Astrocyte (in vitro differentiated cells and primary cell): ENCODE measurements at regions not wholly inside any gene's neighbourhood (a gene's known extent, or its start where the extent isn't known, plus 50 kb on each side); places are given as distances from the start of the nearest gene placed in this dataset.

Experiments used
- DNase-seq: peaks from one replicate; pipeline ENCODE4 v3.0.0-alpha.2; 2010; ENCODE audit warnings: low read depth
- FAIRE-seq: peaks from 2 replicates; lab custom pipeline; 2011; peaks lifted over from hg19 to GRCh38; lab: Jason Lieb, UNC
- H2AFZ ChIP-seq: 2 replicates; pipeline ENCODE4 v1.6.0; 2012; ENCODE audit warnings: low read depth, low read length, inconsistent platforms
- H3K27ac ChIP-seq: 2 replicates; pipeline ENCODE4 v1.5.1; 2011; ENCODE audit warnings: low read depth, low read length, inconsistent platforms
- H3K27me3 ChIP-seq: 2 replicates; pipeline ENCODE4 v1.6.0; 2011; ENCODE audit warnings: low read length, inconsistent platforms; ENCODE audit not compliant: insufficient read depth
- H3K36me3 ChIP-seq: 2 replicates; pipeline ENCODE4 v1.5.1; 2011; ENCODE audit warnings: low read length, inconsistent platforms; ENCODE audit not compliant: insufficient read depth
- H3K4me1 ChIP-seq: 2 replicates; pipeline ENCODE4 v1.5.1; 2011; ENCODE audit warnings: low read length, inconsistent platforms; ENCODE audit not compliant: insufficient read depth
- H3K4me2 ChIP-seq: 2 replicates; pipeline ENCODE4 v1.6.0; 2012; ENCODE audit warnings: low read length, inconsistent platforms
- H3K4me3 ChIP-seq: 2 replicates; pipeline ENCODE4 v1.5.1; 2011; ENCODE audit warnings: low read depth, mild to moderate bottlenecking, low read length, inconsistent platforms; ENCODE audit not compliant: insufficient read depth
- H3K79me2 ChIP-seq: 2 replicates; pipeline ENCODE4 v1.6.0; 2012; ENCODE audit warnings: mild to moderate bottlenecking, low read length, inconsistent platforms; ENCODE audit not compliant: insufficient read depth
- H3K9ac ChIP-seq: 2 replicates; pipeline ENCODE4 v1.6.0; 2012; ENCODE audit warnings: mild to moderate bottlenecking, low read length, inconsistent platforms
- H3K9me3 ChIP-seq: 2 replicates; pipeline ENCODE4 v1.5.1; 2012; ENCODE audit warnings: low read depth, mild to moderate bottlenecking, low read length, inconsistent platforms; ENCODE audit not compliant: insufficient read depth
- H4K20me1 ChIP-seq: 2 replicates; pipeline ENCODE4 v1.6.0; 2012; ENCODE audit warnings: low read length, inconsistent platforms; ENCODE audit not compliant: insufficient read depth
- H3K27ac Mint-ChIP-seq: one replicate; pipeline ENCODE4 v1.8.0; 2021; ENCODE audit warnings: mild to moderate bottlenecking, mixed read lengths; ENCODE audit not compliant: unreplicated experiment
- H3K27me3 Mint-ChIP-seq: one replicate; pipeline ENCODE4 v1.8.0; 2021; ENCODE audit warnings: low read depth, mixed read lengths; ENCODE audit not compliant: unreplicated experiment
- H3K36me3 Mint-ChIP-seq: one replicate; pipeline ENCODE4 v1.8.0; 2021; ENCODE audit warnings: low read depth, mixed read lengths; ENCODE audit not compliant: unreplicated experiment
- H3K4me1 Mint-ChIP-seq: one replicate; pipeline ENCODE4 v1.8.0; 2021; ENCODE audit warnings: low read depth, mixed read lengths; ENCODE audit not compliant: unreplicated experiment
- H3K4me3 Mint-ChIP-seq: one replicate; pipeline ENCODE4 v1.8.0; 2021; ENCODE audit warnings: mild to moderate bottlenecking, moderate library complexity, mixed read lengths; ENCODE audit not compliant: unreplicated experiment
- H3K9me3 Mint-ChIP-seq: one replicate; pipeline ENCODE4 v1.8.0; 2021; ENCODE audit warnings: mild to moderate bottlenecking, mixed read lengths; ENCODE audit not compliant: unreplicated experiment
- EZH2 ChIP-seq: IDR thresholded peaks from 2 replicates; pipeline ENCODE4 v1.6.1; 2012; ENCODE audit warnings: mild to moderate bottlenecking, low read length, inconsistent platforms; ENCODE audit not compliant: insufficient read depth
- TF ChIP-seq, protein P1 (sequence below): IDR thresholded peaks from 2 replicates; pipeline ENCODE4 v1.5.1; 2011; ENCODE audit warnings: low read depth, mild to moderate bottlenecking, inconsistent platforms, low read length, moderate library complexity; ENCODE audit not compliant: insufficient read depth

DNA sequence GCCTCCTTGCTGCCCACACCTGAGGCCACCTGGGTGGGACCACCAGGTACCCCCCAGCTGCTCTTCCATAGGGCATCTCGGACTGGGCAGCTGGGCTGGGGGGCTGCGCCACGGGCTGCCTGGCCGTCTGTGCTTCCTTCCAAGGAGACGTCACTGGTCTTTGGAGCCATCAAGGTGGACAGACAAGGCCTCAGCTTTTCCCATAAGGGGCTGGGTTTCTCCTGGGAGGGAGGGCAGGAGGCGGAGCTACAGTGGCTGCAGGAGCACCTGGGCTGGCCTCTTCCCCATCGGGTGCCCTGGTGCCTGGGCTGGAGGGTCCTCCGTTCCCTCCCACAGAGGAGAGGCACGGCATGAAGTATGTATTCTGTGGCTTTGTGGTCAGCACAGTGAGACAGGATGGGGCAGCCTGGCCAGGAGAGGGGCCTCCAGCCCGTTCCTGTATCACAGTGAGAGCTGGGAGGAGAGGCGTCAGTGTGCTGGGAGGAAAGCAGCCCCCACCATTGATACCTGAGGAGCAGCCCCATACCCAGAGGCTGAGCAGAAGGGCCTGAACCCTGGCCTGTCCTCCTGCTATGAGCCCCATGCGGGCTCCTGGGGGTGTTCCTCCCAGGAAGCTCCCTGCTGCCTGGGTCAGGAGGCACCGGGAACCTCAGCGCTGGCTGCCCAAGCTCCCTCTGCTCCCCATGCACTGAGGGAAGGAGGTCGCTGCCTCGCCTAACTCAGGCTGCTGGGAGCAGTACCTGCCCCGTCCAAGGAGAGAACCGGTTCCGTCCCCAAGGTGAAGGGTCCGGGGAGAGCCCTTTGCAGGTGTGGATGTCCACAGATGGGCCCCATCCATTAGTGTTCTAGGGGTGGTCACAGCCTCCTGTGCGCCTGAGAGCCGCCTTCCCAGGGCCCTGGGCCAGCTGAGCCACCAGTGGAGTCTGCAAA lies 1075.0 kb downstream of the BRD1 start:
- no peaks in the 10 kb centered on the region for H3K9me3 Mint-ChIP-seq
- DNase-seq (no peak), FAIRE-seq (no peak)
- no peaks in the 10 kb centered on the region for H3K36me3 Mint-ChIP-seq
- Histone ChIP-seq H3K9me3 (no peaks in the 10 kb centered on the region), H3K9ac (no peak overlapping the region), H3K4me3 (no peak overlapping the region), H2AFZ (no peak overlapping the region), H3K4me1 (no peaks in the 10 kb centered on the region), H3K79me2 (no peaks in the 10 kb centered on the region), H4K20me1 (no peaks in the 10 kb centered on the region), H3K4me2 (no peak overlapping the region), H3K27ac (no peak overlapping the region), H3K27me3 (no peaks in the 10 kb centered on the region), H3K36me3 (no peaks in the 10 kb centered on the region)
- no peak overlapping the region for H3K4me3 Mint-ChIP-seq
- H3K27ac Mint-ChIP-seq, result no peak overlapping the region
- peaks cover 25% of the 10 kb centered on the region for H3K27me3 Mint-ChIP-seq
- no peak for TF ChIP-seq EZH2
- TF ChIP-seq, protein P1, sequence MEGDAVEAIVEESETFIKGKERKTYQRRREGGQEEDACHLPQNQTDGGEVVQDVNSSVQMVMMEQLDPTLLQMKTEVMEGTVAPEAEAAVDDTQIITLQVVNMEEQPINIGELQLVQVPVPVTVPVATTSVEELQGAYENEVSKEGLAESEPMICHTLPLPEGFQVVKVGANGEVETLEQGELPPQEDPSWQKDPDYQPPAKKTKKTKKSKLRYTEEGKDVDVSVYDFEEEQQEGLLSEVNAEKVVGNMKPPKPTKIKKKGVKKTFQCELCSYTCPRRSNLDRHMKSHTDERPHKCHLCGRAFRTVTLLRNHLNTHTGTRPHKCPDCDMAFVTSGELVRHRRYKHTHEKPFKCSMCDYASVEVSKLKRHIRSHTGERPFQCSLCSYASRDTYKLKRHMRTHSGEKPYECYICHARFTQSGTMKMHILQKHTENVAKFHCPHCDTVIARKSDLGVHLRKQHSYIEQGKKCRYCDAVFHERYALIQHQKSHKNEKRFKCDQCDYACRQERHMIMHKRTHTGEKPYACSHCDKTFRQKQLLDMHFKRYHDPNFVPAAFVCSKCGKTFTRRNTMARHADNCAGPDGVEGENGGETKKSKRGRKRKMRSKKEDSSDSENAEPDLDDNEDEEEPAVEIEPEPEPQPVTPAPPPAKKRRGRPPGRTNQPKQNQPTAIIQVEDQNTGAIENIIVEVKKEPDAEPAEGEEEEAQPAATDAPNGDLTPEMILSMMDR, result no peak
- H3K4me1 Mint-ChIP-seq, result peaks cover 2% of the 10 kb centered on the region

DNA sequence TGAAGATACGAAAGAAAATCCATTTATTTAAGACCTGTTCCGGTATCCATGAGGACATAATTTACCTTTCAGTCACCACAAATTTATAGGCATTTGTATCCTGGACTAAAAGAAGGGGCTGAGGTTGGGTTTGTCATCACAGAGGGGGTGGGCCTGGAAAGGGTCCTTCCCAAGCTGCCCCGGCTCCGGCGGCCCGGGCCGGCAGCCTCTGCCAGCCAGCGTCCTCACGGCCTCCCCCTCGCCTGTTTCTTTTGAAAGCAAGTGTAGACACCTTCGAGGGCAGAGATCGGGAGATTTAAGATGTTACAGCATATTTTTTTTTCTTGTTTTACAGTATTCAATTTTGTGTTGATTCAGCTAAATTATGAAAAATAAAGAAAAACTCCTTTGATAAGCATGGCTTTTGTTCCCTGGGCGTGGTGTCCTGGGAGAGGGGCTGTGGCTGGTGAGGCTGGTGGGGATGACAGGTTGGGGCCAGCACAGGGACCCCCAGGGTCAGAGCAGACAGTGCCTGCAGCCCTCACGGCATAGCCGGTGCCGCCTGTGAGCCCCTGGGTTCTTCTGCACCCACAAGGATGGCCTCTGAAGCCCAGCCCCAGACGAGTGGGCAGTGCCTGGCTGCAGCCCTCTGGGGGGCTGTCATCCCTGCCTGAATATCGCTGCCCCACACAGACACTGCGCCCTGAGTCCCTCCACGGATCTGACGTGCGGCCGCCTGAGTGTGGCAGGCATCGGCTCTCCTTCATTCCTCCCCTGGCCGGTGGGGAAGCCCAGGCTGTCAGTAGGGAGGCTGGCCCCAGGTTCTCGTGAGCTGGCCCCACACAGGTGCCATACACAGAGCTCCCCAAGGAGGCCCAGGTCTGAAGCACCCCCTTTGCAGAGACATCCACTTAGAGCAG lies 1075.9 kb downstream of the BRD1 start:
- DNase-seq, result no peak

More for the DNA sequence above, 1075.9 kb downstream of the BRD1 start:
- Histone ChIP-seq H3K9ac (no peak overlapping the region), H4K20me1 (no peaks in the 10 kb centered on the region), H3K4me2 (no peak overlapping the region), H3K4me1 (no peaks in the 10 kb centered on the region), H3K4me3 (no peak overlapping the region), H3K27ac (no peak overlapping the region), H3K9me3 (no peaks in the 10 kb centered on the region), H3K36me3 (no peaks in the 10 kb centered on the region), H3K27me3 (no peaks in the 10 kb centered on the region), H3K79me2 (no peaks in the 10 kb centered on the region), H2AFZ (no peak overlapping the region)
- no peak overlapping the region for H3K4me3 Mint-ChIP-seq
- TF ChIP-seq EZH2, result no peak
- TF ChIP-seq, protein P1, result no peak
- no peaks in the 10 kb centered on the region for H3K9me3 Mint-ChIP-seq
- no peak for FAIRE-seq
- H3K4me1 Mint-ChIP-seq, result peaks cover 2% of the 10 kb centered on the region
- no peak overlapping the region for H3K27ac Mint-ChIP-seq
- peaks cover 23% of the 10 kb centered on the region for H3K27me3 Mint-ChIP-seq
- no peaks in the 10 kb centered on the region for H3K36me3 Mint-ChIP-seq
